ENCODE measurements at regions not wholly inside any gene's neighbourhood (a gene's known extent, or its start where the extent isn't known, plus 50 kb on each side); places are given as distances from the start of the nearest gene placed in this dataset.

DNA sequence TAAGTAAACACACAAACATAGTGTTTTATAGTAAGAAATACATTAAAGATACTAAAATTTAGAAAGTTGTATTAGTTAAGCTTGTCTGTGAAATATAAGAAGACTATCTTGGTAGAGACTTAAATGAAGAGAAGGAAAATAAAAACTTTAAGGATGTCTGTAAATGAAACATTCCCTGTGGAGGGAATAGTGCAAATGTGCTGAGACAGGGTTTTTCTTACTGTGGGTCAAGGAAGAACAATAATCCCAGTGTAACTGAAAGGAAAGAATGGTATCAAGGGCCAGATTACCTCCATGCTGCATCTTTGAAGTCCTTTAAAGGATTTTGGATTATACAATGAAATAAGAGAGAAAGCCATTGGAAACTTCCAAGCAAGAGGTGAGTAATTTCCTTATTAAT is 547.5 kb upstream of the PCDH15 start:
- Histone ChIP-seq H3K4me1 (ENCODE audit: control insufficient read depth, insufficient read depth, low read length) (no peaks in the 10 kb centered on the region), H3K36me3 (ENCODE audit: control insufficient read depth in 2 of 2, insufficient read depth in 2 of 2, low read length in 2 of 2) (no peaks in the 10 kb centered on the region), H3K9ac (ENCODE audit: low read length in 2 of 2) (no peak overlapping the region), H3K4me3 (ENCODE audit: low read length in 2 of 2) (no peak overlapping the region), H3K9me3 (ENCODE audit: control insufficient read depth in 2 of 2, low read length in 2 of 2) (no peaks in the 10 kb centered on the region), H3K27me3 (ENCODE audit: control insufficient read depth in 1 of 2, insufficient read depth in 2 of 2, low read length in 2 of 2) (no peaks in the 10 kb centered on the region), H3K27ac (ENCODE audit: low read length) (no peak overlapping the region)

DNA sequence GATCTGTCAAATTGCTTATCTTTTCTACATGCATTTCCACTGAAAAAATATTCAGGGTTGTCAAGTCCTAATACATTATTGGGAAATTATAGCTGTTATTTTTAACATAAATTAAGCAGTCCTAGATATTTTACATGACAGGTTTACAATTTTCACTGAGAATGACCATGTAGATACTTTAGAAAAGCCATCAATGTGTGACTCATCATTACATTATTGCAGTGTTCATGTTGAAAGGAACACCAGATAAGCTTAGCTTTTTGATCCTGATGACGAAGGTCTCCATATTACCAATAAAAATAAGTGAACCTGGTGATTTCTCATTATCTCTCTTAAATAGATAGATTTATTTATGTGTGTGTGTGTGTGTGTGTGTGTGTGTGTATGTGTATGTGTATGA is 529.5 kb upstream of the PCDH15 start:
- H3K4me1 ChIP-seq (ENCODE audit: control insufficient read depth, insufficient read depth, low read length), result no peaks in the 10 kb centered on the region
- no peak overlapping the region for H3K4me3 ChIP-seq (ENCODE audit: low read length in 2 of 2)
- H3K27ac ChIP-seq (ENCODE audit: low read length), result no peak overlapping the region
- H3K9me3 ChIP-seq (ENCODE audit: control insufficient read depth in 2 of 2, low read length in 2 of 2), result no peaks in the 10 kb centered on the region
- H3K36me3 ChIP-seq (ENCODE audit: control insufficient read depth in 2 of 2, insufficient read depth in 2 of 2, low read length in 2 of 2), result no peaks in the 10 kb centered on the region
- H3K9ac ChIP-seq (ENCODE audit: low read length in 2 of 2), result no peak overlapping the region
- no peaks in the 10 kb centered on the region for H3K27me3 ChIP-seq (ENCODE audit: control insufficient read depth in 1 of 2, insufficient read depth in 2 of 2, low read length in 2 of 2)

GRCh38 chr10:55329796-55330195 is 528.8 kb upstream of the PCDH15 start:
- H3K9me3 ChIP-seq (ENCODE audit: control insufficient read depth in 2 of 2, low read length in 2 of 2), result no peaks in the 10 kb centered on the region
- H3K4me1 ChIP-seq (ENCODE audit: control insufficient read depth, insufficient read depth, low read length), result no peaks in the 10 kb centered on the region
- no peak overlapping the region for H3K4me3 ChIP-seq (ENCODE audit: low read length in 2 of 2)
- H3K27ac ChIP-seq (ENCODE audit: low read length), result no peak overlapping the region
- H3K9ac ChIP-seq (ENCODE audit: low read length in 2 of 2), result no peak overlapping the region
- no peaks in the 10 kb centered on the region for H3K36me3 ChIP-seq (ENCODE audit: control insufficient read depth in 2 of 2, insufficient read depth in 2 of 2, low read length in 2 of 2)
- no peaks in the 10 kb centered on the region for H3K27me3 ChIP-seq (ENCODE audit: control insufficient read depth in 1 of 2, insufficient read depth in 2 of 2, low read length in 2 of 2)

GRCh38 chr10:55320187-55320700 is 519.2 kb upstream of the PCDH15 start:
- Histone ChIP-seq H3K9ac (ENCODE audit: low read length in 2 of 2) (no peak overlapping the region), H3K36me3 (ENCODE audit: control insufficient read depth in 2 of 2, insufficient read depth in 2 of 2, low read length in 2 of 2) (no peaks in the 10 kb centered on the region), H3K27ac (ENCODE audit: low read length) (no peak overlapping the region), H3K4me3 (ENCODE audit: low read length in 2 of 2) (no peak overlapping the region), H3K9me3 (ENCODE audit: control insufficient read depth in 2 of 2, low read length in 2 of 2) (no peaks in the 10 kb centered on the region), H3K27me3 (ENCODE audit: control insufficient read depth in 1 of 2, insufficient read depth in 2 of 2, low read length in 2 of 2) (no peaks in the 10 kb centered on the region), H3K4me1 (ENCODE audit: control insufficient read depth, insufficient read depth, low read length) (no peaks in the 10 kb centered on the region)

DNA sequence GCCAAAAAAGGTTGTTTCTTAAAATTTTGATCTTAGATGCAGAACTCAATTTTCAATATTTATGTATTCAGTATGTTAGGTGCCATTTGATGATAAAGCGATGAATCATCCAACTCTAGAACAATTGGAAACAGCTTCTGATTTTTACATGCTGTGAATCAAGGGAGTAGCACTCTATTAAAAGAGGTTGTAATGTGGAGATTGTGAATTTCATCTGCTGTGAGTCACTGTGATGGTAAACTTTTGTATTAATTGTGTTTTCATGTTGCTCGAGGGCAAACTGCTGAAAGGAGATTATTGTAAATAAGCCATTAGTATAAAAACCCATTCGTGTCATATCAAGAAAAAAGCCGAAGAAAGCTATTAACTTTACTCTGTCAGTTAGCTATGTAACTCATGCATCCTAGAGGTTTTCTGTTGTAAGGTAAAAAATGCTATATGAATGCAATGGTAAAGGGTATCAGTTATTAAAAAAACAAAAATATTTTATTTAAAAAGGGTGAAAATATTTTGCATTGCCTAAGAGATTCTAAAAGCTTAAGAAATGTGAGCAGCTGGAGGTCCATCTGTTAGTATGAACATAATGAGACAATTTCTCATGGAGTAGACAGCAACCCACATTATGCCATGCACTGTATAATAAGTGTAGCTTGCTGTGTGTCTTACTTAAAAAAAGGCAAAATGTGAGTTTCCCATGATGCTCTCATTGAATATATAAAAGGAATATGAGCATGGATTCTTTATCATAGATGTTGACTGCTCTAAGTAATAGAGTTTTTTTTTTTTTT is 511.0 kb upstream of the PCDH15 start:
- Histone ChIP-seq H3K27me3 (ENCODE audit: control insufficient read depth in 1 of 2, insufficient read depth in 2 of 2, low read length in 2 of 2) (no peaks in the 10 kb centered on the region), H3K9me3 (ENCODE audit: control insufficient read depth in 2 of 2, low read length in 2 of 2) (no peaks in the 10 kb centered on the region), H3K36me3 (ENCODE audit: control insufficient read depth in 2 of 2, insufficient read depth in 2 of 2, low read length in 2 of 2) (no peaks in the 10 kb centered on the region), H3K27ac (ENCODE audit: low read length) (no peak overlapping the region), H3K4me1 (ENCODE audit: control insufficient read depth, insufficient read depth, low read length) (no peaks in the 10 kb centered on the region), H3K9ac (ENCODE audit: low read length in 2 of 2) (no peak overlapping the region), H3K4me3 (ENCODE audit: low read length in 2 of 2) (no peak overlapping the region)

DNA sequence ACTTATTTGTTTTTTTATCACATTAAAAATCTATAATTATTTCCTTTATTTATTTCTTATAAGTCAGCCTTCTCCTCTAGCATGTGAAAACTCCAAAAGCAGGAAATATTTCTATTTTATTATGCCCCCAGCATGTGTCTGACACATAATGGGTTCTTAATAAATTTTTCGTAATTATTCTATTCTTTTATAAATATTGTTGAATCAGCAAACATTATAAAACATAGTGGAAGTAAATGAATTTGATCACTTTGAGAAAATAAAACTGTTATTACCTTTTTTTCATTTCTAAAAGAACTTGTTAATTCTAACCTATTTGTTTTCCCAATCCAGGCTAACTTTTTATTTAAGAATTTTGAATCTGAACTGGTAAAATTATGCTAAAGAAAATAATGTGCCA is 509.1 kb upstream of the PCDH15 start:
- Histone ChIP-seq H3K9ac (ENCODE audit: low read length in 2 of 2) (no peak overlapping the region), H3K4me3 (ENCODE audit: low read length in 2 of 2) (no peak overlapping the region), H3K36me3 (ENCODE audit: control insufficient read depth in 2 of 2, insufficient read depth in 2 of 2, low read length in 2 of 2) (no peaks in the 10 kb centered on the region), H3K27ac (ENCODE audit: low read length) (no peak overlapping the region), H3K9me3 (ENCODE audit: control insufficient read depth in 2 of 2, low read length in 2 of 2) (no peaks in the 10 kb centered on the region), H3K27me3 (ENCODE audit: control insufficient read depth in 1 of 2, insufficient read depth in 2 of 2, low read length in 2 of 2) (no peaks in the 10 kb centered on the region), H3K4me1 (ENCODE audit: control insufficient read depth, insufficient read depth, low read length) (no peaks in the 10 kb centered on the region)

GRCh38 chr10:55305285-55305684 is 504.3 kb upstream of the PCDH15 start:
- no peak overlapping the region for H3K9ac ChIP-seq (ENCODE audit: low read length in 2 of 2)
- no peak overlapping the region for H3K27ac ChIP-seq (ENCODE audit: low read length)

GRCh38 chr10:55287346-55287745 is 486.3 kb upstream of the PCDH15 start:
- Histone ChIP-seq H3K4me3 (ENCODE audit: low read length in 2 of 2) (no peak overlapping the region), H3K27me3 (ENCODE audit: control insufficient read depth in 1 of 2, insufficient read depth in 2 of 2, low read length in 2 of 2) (no peaks in the 10 kb centered on the region), H3K27ac (ENCODE audit: low read length) (no peak overlapping the region), H3K9ac (ENCODE audit: low read length in 2 of 2) (no peak overlapping the region), H3K36me3 (ENCODE audit: control insufficient read depth in 2 of 2, insufficient read depth in 2 of 2, low read length in 2 of 2) (no peaks in the 10 kb centered on the region), H3K9me3 (ENCODE audit: control insufficient read depth in 2 of 2, low read length in 2 of 2) (no peaks in the 10 kb centered on the region), H3K4me1 (ENCODE audit: control insufficient read depth, insufficient read depth, low read length) (no peaks in the 10 kb centered on the region)

More at GRCh38 chr10:55305285-55305684, 504.3 kb upstream of the PCDH15 start:
- H3K27me3 ChIP-seq (ENCODE audit: control insufficient read depth in 1 of 2, insufficient read depth in 2 of 2, low read length in 2 of 2), result no peaks in the 10 kb centered on the region
- no peaks in the 10 kb centered on the region for H3K9me3 ChIP-seq (ENCODE audit: control insufficient read depth in 2 of 2, low read length in 2 of 2)
- no peaks in the 10 kb centered on the region for H3K36me3 ChIP-seq (ENCODE audit: control insufficient read depth in 2 of 2, insufficient read depth in 2 of 2, low read length in 2 of 2)
- H3K4me1 ChIP-seq (ENCODE audit: control insufficient read depth, insufficient read depth, low read length), result no peaks in the 10 kb centered on the region
- no peak overlapping the region for H3K4me3 ChIP-seq (ENCODE audit: low read length in 2 of 2)

GRCh38 chr10:55283031-55283430 is 482.0 kb upstream of the PCDH15 start:
- no peaks in the 10 kb centered on the region for H3K36me3 ChIP-seq (ENCODE audit: control insufficient read depth in 2 of 2, insufficient read depth in 2 of 2, low read length in 2 of 2)
- H3K4me3 ChIP-seq (ENCODE audit: low read length in 2 of 2), result no peak overlapping the region
- H3K27me3 ChIP-seq (ENCODE audit: control insufficient read depth in 1 of 2, insufficient read depth in 2 of 2, low read length in 2 of 2), result no peaks in the 10 kb centered on the region
- no peaks in the 10 kb centered on the region for H3K9me3 ChIP-seq (ENCODE audit: control insufficient read depth in 2 of 2, low read length in 2 of 2)
- no peak overlapping the region for H3K27ac ChIP-seq (ENCODE audit: low read length)
- H3K9ac ChIP-seq (ENCODE audit: low read length in 2 of 2), result no peak overlapping the region
- no peaks in the 10 kb centered on the region for H3K4me1 ChIP-seq (ENCODE audit: control insufficient read depth, insufficient read depth, low read length)

DNA sequence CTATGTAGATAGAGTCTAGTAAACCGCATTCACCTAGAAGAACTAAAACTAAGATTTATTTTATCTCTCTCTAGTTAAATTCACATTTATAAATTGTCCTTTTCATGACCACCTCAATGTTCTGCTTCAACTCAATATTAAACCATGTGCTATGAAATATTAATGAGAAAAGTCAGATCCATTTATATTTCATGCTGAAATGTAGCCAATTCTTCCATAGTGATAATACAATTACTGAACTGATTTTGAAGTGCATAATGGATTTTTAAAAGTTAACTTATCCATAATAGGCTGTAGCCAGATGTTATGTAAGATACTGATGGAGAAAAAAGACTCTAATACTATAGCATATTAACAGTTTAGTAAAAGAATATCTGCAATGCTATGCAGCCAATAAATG is 479.7 kb upstream of the PCDH15 start:
- no peak overlapping the region for H3K4me3 ChIP-seq (ENCODE audit: low read length in 2 of 2)
- H3K36me3 ChIP-seq (ENCODE audit: control insufficient read depth in 2 of 2, insufficient read depth in 2 of 2, low read length in 2 of 2), result no peaks in the 10 kb centered on the region
- H3K4me1 ChIP-seq (ENCODE audit: control insufficient read depth, insufficient read depth, low read length), result no peaks in the 10 kb centered on the region
- H3K27ac ChIP-seq (ENCODE audit: low read length), result no peak overlapping the region
- H3K9me3 ChIP-seq (ENCODE audit: control insufficient read depth in 2 of 2, low read length in 2 of 2), result no peaks in the 10 kb centered on the region
- H3K27me3 ChIP-seq (ENCODE audit: control insufficient read depth in 1 of 2, insufficient read depth in 2 of 2, low read length in 2 of 2), result no peaks in the 10 kb centered on the region
- no peak overlapping the region for H3K9ac ChIP-seq (ENCODE audit: low read length in 2 of 2)

GRCh38 chr10:55277549-55277948 is 476.5 kb upstream of the PCDH15 start:
- Histone ChIP-seq H3K4me3 (ENCODE audit: low read length in 2 of 2) (no peak overlapping the region), H3K9ac (ENCODE audit: low read length in 2 of 2) (no peak overlapping the region), H3K27me3 (ENCODE audit: control insufficient read depth in 1 of 2, insufficient read depth in 2 of 2, low read length in 2 of 2) (no peaks in the 10 kb centered on the region), H3K9me3 (ENCODE audit: control insufficient read depth in 2 of 2, low read length in 2 of 2) (no peaks in the 10 kb centered on the region), H3K27ac (ENCODE audit: low read length) (no peak overlapping the region), H3K36me3 (ENCODE audit: control insufficient read depth in 2 of 2, insufficient read depth in 2 of 2, low read length in 2 of 2) (no peaks in the 10 kb centered on the region), H3K4me1 (ENCODE audit: control insufficient read depth, insufficient read depth, low read length) (no peaks in the 10 kb centered on the region)
